Cardiac muscle cell (in vitro differentiated cells and primary cell): ENCODE measurements at regions not wholly inside any gene's neighbourhood (a gene's known extent, or its start where the extent isn't known, plus 50 kb on each side); places are given as distances from the start of the nearest gene placed in this dataset.

ENCODE experiments used
- DNase-seq, 2 donors: peaks; one replicate each; pipeline versions ENCODE4 v3.0.0 to v3.0.0-alpha.2; 2010 to 2017; ENCODE audit warnings: low read depth in 1 of 2, low spot score in 1 of 2
- H3K27ac ChIP-seq: fragments of 200-600 bp; sonication (generic); 2 replicates; pipeline ENCODE4 v1.5.1; 2016
- H3K27me3 ChIP-seq: fragments of 200-600 bp; sonication (generic); 2 replicates; pipeline ENCODE4 v1.6.0; 2016; ENCODE audit warnings: control low read depth
- H3K36me3 ChIP-seq: fragments of 200-600 bp; sonication (generic); 2 replicates; pipeline ENCODE4 v1.5.1; 2016; ENCODE audit warnings: control low read depth
- H3K4me1 ChIP-seq: fragments of 200-600 bp; sonication (generic); 2 replicates; pipeline ENCODE4 v1.8.1; 2017; ENCODE audit warnings: low read depth, mild to moderate bottlenecking, mixed run types
- H3K4me3 ChIP-seq: fragments of 200-600 bp; sonication (generic); 2 replicates; pipeline ENCODE4 v1.5.1; 2016; ENCODE audit warnings: mild to moderate bottlenecking
- H3K9me3 ChIP-seq: fragments of 200-600 bp; sonication (generic); 2 replicates; pipeline ENCODE4 v1.5.1; 2017; ENCODE audit warnings: low read depth, mild to moderate bottlenecking, control low read depth
- CTCF ChIP-seq: IDR thresholded peaks from 2 replicates; pipeline ENCODE4 v1.5.1; 2012; ENCODE audit warnings: low read depth, mild to moderate bottlenecking, low read length

- Histone ChIP-seq H3K4me1 (peaks cover 27% of the 10 kb centered on the region), H3K36me3 (no peaks in the 10 kb centered on the region), H3K4me3 (no peak overlapping the region), H3K9me3 (no peaks in the 10 kb centered on the region), H3K27me3 (no peaks in the 10 kb centered on the region), H3K27ac (peak overlapping the region; percentile 73)
- DNase-seq, result peak; percentile 84 to 89
- TF ChIP-seq CTCF, result peak; percentile 48
Observed at GRCh38 chr12:92987362-92987761, 58.3 kb upstream of the EEA1 start.

- DNase-seq, result peak in 1 of 2 donors; percentile 24
- Histone ChIP-seq H3K27ac (peak overlapping the region; percentile 73), H3K36me3 (no peaks in the 10 kb centered on the region), H3K4me3 (no peak overlapping the region), H3K27me3 (no peaks in the 10 kb centered on the region), H3K4me1 (peaks cover 27% of the 10 kb centered on the region), H3K9me3 (no peaks in the 10 kb centered on the region)
- no peak for TF ChIP-seq CTCF
Observed at GRCh38 chr12:92987846-92988621, 58.9 kb upstream of the EEA1 start.

DNA sequence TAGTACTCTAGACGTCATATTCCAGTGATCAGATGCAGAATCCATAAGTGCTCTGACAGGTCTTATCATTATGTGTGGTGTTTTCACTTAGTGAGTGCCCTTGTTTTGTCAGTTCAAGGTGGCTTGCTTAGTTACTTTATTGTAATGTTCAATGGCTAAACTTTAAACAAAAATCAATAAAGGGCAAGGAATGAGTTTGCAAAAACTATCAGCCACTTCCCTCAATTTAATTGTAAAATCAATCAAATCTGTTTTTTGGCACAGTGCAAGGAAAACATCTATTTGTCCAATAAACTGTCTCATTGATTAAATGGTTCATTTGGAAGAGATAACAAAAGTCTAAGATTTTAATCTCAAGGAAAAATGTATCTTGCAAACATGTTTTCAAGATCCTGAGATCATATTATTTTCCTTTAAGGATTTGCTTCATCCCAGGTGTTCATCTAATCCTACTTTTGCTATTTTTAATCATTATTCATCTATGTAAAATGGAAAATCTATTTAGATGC is 59.6 kb upstream of the EEA1 start:
- no peak for TF ChIP-seq CTCF
- no peaks in the 10 kb centered on the region for H3K27me3 ChIP-seq
- H3K4me3 ChIP-seq, result no peak overlapping the region
- H3K9me3 ChIP-seq, result no peaks in the 10 kb centered on the region
- peaks cover 27% of the 10 kb centered on the region for H3K4me1 ChIP-seq
- peak overlapping the region; percentile 61 for H3K27ac ChIP-seq
- DNase-seq, result peak in 1 of 2 donors; percentile 68
- no peaks in the 10 kb centered on the region for H3K36me3 ChIP-seq

- Histone ChIP-seq H3K36me3 (no peaks in the 10 kb centered on the region), H3K27me3 (no peaks in the 10 kb centered on the region), H3K9me3 (no peaks in the 10 kb centered on the region), H3K4me1 (peaks cover 27% of the 10 kb centered on the region), H3K4me3 (no peak overlapping the region), H3K27ac (peak overlapping the region; percentile 61)
- DNase-seq, result no peak
- no peak for TF ChIP-seq CTCF
Observed at GRCh38 chr12:92989715-92990484, 60.8 kb upstream of the EEA1 start.

- H3K9me3 ChIP-seq, result no peaks in the 10 kb centered on the region
- no peak overlapping the region for H3K27ac ChIP-seq
- no peak for TF ChIP-seq CTCF
- no peak overlapping the region for H3K4me3 ChIP-seq
- no peak for DNase-seq
- H3K36me3 ChIP-seq, result no peaks in the 10 kb centered on the region
- H3K27me3 ChIP-seq, result no peaks in the 10 kb centered on the region
- H3K4me1 ChIP-seq, result peaks cover 27% of the 10 kb centered on the region
Observed at GRCh38 chr12:92991134-92991533, 62.0 kb upstream of the EEA1 start.
